ENCODE measurements at regions not wholly inside any gene's neighbourhood (a gene's known extent, or its start where the extent isn't known, plus 50 kb on each side); places are given as distances from the start of the nearest gene placed in this dataset.

GRCh38 chr2:236944561-236944960 is 141.1 kb upstream of the COPS8 start:
- TF ChIP-seq CTCF (conservative IDR thresholded peaks at IDR 0.05 in 1 of 2, IDR thresholded peaks at IDR 0.05 in 1 of 2; ENCODE audit: low read depth in 1 of 2, low read length in 2 of 2): no peak
- TF ChIP-seq EZH2 (IDR thresholded peaks at IDR 0.05; ENCODE audit: low read length, missing control alignments): no peak

Data from fibroblast of lung (primary cell).